CD1c-positive myeloid dendritic cell (primary cell): ENCODE measurements at regions not wholly inside any gene's neighbourhood (a gene's known extent, or its start where the extent isn't known, plus 50 kb on each side); places are given as distances from the start of the nearest gene placed in this dataset.
"Not testable (repeated sequence)": the region's sequence is repeated elsewhere in the genome, so short reads cannot be mapped to it uniquely, and the experiment has no call there.

Experiments used
- DNase-seq: peaks from one replicate; pipeline ENCODE4 v3.0.0-alpha.2; 2016; ENCODE audit errors: extremely low spot score

DNA sequence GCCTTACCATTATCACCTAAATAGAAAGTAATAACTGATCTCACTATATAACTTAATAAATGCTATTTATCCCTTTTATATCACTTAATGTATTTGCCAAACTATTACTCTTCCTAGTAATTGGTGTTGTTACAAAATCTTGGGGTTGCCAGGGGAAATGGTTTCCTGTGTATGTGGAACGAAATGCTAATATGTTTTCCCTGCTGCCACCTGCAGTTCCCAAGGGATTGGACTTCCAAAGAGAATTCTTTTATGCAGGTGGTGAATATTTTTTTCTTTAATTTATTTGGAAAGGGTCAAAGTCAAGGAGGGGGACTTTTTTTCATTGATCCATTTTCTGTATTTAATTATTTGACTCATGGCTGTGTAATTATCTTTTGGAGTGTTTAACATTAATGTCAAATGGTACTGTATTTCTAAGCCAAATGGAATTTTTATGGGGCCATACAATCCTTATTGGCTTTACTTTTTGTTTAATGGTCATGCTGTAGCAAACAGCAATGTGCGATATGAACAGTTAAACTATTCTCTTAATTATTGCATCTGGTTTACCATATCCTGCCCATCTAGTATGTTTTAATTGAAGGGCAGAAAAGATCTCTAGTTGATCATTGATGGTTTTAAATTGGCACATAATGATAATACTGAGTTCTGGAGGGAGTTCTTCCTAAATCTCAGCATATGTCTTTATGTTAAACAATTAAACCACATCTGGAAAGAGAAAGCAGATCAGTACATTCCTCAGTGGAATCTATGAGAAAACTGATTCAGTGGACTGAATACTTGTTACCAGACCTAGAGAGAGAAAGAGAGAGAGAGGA is 486.3 kb downstream of the TTLL7 start:
- DNase-seq: no peak

DNA sequence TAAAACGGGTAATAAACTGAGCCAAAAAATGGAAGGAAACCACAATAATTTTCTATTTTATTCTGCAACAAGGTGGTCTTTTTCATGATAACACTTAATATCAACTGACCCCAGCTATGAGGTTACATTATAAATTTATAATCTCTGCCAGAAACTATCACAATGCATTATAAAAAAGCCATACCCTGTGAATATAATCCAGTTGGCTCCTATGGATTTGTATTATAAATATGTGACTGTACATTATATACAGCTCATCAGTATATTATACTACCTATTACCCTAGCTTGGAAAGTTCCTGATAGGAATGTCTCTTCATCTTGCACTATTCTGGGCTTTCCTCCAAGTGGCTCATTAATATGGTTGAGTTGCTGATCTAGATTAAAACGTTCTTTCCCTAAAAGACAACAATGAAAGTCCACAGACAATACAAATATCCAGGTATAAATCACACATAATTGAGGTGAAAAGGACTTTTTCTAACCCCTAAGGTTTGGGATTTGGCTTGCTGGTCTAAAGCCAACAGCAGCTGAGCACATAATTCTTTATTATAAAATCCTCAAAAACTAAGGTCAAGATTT is 487.7 kb downstream of the TTLL7 start:
- no peak for DNase-seq

- DNase-seq: no peak
These were observed 489.6 kb downstream of the TTLL7 start for GRCh38 chr1:83509301-83509781.

DNA sequence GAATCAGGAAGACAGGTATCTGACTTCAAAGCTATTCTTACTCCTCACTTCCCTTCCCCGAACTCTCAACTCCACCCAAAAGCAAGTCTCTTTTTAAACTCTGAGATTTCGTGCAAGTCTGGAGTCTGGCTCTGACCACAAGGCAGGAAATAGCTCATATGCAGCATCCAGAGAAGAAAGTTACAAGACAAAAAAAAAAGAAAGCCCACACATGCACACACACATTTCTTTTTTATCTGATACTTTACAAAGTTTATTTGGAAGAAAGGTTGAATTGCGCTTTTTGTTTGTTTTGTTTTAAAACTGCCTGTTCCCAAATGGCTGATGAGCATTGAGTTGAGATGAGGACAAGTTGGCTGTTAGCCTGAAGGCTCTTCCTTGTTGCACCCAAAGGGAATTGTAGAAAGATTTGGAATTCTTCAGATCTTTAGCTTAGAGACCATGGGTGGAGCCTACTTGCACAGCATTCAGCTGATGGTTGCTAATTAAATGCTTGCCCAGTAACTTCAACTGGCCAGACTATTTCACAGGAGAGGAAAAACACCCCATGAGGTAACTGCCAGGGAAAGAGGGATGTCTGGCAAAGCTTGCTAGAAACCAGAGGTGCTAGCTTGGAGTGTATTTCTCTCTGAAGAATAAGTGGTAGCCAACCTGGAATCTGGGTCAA is 490.3 kb downstream of the TTLL7 start:
- peak; percentile 9 for DNase-seq

GRCh38 chr1:83505148-83505547 is 493.8 kb downstream of the TTLL7 start:
- DNase-seq: no peak

- no peak for DNase-seq
These were observed 495.8 kb downstream of the TTLL7 start for GRCh38 chr1:83503153-83503552.

DNA sequence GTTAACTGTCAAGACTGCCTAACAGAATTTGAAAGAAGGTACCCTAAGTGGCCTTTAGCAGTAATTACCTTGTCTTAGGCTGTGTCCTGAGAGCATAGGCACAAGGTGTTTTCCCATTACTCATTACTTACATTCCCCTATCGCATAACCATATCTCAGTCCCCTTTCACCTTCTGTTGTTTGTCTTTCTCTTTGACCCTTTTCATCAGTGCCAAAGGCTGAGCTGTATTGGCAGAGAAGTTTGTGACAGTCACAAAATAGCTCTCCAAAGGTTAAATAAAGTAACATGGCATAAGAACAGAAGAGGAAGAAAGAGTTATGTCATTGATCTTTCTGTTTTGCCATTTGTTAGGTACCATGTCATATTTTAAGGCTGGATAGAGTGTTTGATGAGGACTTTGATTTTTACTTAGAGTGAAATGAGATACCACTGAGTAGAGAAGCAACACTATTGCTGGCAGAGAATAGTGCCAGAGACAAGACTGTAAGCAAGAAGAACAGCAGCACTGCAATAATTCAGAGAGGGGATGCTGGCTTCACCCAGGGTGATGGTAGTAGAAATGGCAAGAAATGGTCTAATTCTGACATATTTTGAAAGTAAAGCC is 497.8 kb downstream of the TTLL7 start:
- no peak for DNase-seq

GRCh38 chr1:83500531-83500930 is 498.4 kb downstream of the TTLL7 start:
- no peak for DNase-seq

DNA sequence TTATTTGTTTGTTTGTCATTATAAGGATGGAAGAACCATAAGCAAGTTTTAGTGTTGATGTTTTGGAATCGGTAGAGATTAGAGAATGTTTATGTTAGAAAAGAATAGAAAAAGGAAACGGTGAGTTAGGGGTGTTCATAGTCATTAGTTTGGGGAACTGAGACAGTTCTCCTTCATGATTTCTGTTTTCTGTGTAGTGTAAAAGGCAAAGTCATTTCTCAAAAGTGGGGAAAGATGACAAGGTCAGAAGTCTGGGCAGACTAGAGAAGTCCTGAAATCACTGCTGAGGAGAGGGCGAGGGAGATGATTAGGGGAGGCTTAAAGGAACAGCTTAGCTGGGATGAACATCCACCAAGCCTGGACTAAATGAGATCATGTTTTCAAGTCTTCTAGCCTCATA is 498.9 kb downstream of the TTLL7 start:
- no peak for DNase-seq

GRCh38 chr1:83497563-83497962 is 501.4 kb downstream of the TTLL7 start:
- DNase-seq: no peak

DNA sequence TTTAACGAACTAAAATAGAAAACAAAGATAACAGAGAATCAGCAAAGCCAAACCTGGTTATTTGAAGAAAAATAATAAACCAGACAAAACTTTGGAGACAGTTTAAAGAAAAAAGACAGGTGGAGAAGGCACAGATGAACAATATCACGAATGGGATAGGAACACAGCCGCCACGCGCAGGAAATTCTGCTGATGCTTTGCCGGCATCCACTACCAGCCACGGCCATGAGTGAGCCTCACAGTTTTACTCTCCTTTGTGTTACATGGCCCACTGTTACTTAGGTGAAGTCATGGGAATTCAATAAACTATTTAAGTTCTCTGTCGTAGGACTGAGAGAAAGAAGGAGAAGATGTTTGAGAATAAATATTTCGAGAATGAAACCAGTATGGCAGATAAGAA is 503.4 kb downstream of the TTLL7 start:
- DNase-seq: no peak

DNA sequence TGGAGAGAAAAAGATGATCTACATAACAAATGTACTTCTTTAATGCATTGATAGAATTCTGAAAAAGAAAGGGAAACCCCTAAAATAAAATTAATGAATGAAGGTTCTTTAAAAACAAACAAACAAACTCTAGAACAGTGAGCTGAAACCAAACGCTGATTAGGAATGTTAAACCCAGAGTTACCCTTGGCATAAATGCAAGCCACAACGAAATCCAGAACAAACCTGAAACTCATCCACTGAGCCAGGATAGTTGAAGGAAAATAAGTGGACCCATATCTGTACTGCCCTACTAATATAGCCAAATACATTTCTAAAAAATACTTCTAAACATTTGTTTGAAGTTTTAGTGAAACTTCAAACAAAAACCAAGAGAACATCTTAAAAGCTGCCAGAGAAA is 505.3 kb downstream of the TTLL7 start:
- no peak for DNase-seq

DNA sequence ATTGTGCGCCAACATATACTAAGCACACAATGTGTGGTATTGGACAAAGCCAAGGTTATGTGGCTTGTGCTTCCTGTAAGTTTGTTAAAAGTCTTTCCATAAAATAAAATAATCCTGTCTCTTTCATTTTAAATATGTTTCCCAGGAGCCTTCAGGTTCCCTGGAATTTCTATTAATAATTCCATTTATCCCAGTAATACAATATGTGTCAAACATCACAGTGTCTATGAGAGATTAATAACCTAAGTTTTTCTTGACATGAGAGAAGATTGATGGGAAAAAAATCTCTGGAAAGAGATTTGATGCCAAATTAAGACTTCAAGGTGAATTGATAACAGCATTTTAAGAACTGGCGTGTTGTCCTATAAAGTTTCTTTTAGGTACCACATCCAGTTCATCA is 507.0 kb downstream of the TTLL7 start:
- no peak for DNase-seq

DNA sequence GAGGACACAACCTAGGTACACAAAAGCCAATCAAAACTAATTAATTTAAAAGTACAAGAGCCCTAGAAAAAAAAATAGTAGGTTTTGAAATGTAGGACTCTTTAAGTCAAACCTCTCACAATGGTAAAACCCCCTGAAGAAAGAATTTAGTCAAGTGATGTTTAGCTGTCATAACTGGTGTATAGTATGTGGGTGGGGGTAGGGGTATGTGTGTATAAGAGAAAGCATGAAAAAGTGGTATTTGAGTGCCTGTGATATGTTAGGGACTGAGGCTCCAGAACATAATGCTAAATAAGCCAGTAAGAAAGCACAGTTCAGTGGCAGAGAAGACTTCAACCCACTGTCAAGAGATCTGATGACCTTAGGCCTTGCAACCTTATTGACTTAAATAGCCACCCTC is 507.9 kb downstream of the TTLL7 start:
- no peak for DNase-seq

DNA sequence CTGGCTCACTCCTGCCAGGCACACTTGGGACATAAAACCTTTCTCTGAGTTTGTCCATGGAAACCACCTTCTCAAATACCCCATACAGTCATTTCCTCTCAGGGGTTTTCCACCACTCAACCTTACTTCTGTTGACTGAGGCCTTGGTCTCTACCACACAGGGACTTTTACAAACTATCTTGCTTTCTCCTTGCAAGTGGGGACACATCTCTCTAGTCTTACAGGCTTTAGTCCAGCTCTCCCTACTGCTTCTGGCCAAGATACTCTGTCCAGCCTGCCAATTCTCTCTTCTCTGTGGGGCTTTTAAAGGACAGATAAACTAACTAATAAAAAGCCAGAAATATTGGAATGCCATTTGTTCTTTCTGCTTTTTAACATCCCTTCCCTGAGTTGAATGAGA is 510.8 kb downstream of the TTLL7 start:
- DNase-seq: not testable (repeated sequence)

- DNase-seq: not testable (repeated sequence)
These were observed 511.5 kb downstream of the TTLL7 start for GRCh38 chr1:83487460-83487859.

DNA sequence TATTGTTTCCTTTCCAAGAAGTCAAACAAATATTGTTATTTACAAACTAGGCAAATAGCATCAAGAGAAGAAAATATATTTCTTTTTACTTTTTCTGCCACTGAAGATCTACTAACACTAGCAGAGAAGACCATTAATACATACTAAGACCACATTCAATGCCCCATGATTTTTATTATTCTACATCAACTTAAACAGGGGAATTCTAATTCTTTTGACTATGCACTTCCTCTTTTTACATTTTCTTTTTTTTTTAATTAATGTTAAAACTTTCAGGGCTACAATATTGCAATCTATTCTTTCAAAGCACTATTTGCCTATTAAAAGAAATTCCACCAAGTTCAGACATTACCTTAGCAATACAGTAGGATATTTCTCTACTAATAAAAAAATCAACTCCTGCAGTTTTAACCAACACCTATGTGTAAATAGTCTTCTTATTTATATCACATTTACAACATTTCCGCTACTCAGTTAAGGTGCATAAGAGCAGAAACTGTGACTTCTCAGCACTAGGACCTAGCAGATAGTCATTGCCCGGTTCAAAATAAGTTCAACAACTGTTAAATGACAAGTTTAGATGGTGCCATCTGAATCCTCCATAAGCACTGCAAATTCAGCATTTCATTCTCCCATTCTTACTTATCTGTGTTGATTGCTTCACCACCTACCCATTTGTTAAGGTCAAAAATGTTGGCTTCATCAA is 513.5 kb downstream of the TTLL7 start:
- DNase-seq: not testable (repeated sequence)

- DNase-seq: not testable (repeated sequence)
These were observed 517.6 kb downstream of the TTLL7 start for GRCh38 chr1:83481284-83481683.

GRCh38 chr1:83479591-83480239 is 519.2 kb downstream of the TTLL7 start:
- DNase-seq: not testable (repeated sequence)

DNA sequence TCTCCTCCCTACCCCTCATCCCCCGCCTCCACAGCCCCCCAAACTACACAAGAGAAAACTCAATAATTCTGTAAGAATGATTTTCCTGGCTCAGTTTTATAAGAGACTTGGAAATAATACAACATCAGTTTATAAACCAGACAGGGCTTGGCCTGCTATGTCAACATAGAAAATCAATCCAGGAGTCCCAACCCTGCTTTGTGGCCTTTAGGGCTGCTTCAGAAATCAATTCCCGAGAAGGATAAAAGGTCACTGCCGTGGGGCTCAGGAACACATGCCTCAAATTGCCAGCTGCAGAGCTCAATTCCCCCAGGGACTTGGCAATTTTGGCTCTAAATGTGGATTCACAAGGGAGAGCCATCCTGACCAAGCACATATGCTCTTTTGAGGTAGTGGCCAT is 520.8 kb downstream of the TTLL7 start:
- not testable (repeated sequence) for DNase-seq

DNA sequence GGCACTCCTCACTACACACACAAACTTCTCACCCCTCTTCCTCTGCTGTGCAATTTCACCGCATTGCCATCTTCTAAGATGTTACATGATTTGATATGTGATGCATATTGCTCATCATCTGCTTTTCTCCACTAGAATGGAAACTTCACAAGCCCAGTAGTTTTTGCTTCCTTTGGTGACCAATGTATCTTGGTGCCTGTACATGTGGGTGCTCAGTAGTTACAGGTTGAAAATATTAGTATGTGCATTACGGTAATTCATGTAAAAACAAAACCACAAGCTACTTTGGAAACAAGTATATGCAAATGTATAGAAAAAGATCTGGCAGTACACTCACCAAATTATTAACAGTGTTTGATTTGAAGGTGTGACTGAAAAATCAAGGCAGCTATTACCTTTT is 522.4 kb downstream of the TTLL7 start:
- not testable (repeated sequence) for DNase-seq
